SK-N-SH (cell line): ENCODE measurements at regions not wholly inside any gene's neighbourhood (a gene's known extent, or its start where the extent isn't known, plus 50 kb on each side); places are given as distances from the start of the nearest gene placed in this dataset.

ENCODE experiments used
- CTCF ChIA-PET: fragments of 300-600, 350-600 bp; formaldehyde crosslinking; extraction: SDS; loops from one replicate; lab custom pipeline; 2021; lab: Yijun Ruan, JAX
- POLR2A ChIA-PET: fragments of 350-600 bp; sonication (Branson Sonifier 250); formaldehyde crosslinking; extraction: SDS; loops from one replicate; lab custom pipeline; 2020; ENCODE audit warnings: antibody characterized with exemption, inconsistent platforms; lab: Yijun Ruan, JAX
- DNase-seq: peaks from one replicate; pipeline ENCODE4 v3.0.0; 2012
- H2AFZ ChIP-seq: fragments of 200-600 bp; sonication (generic); 2 replicates; pipeline ENCODE4 v1.8.1; 2016; ENCODE audit warnings: antibody characterized with exemption, mild to moderate bottlenecking, low read depth
- H3F3A ChIP-seq: fragments of 200-600 bp; sonication (generic); replicated peaks from 2 replicates; pipeline ENCODE3; 2016; ENCODE audit warnings: antibody characterized with exemption, mild to moderate bottlenecking; ENCODE audit not compliant: insufficient read depth
- H3K27ac ChIP-seq, 2 experiments: fragments of 200-500 bp in 1 of 2; fragments of 200-600 bp in 1 of 2; sonication (Bioruptor generic) in 1 of 2; sonication (generic), shearing (Covaris generic) in 1 of 2; 2 replicates each; pipeline versions ENCODE4 v1.5.1 to v1.6.1; 2014 to 2016; ENCODE audit warnings: low read depth in 2 of 2, inconsistent platforms in 1 of 2, low read length in 1 of 2, mild to moderate bottlenecking in 1 of 2, mixed read lengths in 1 of 2
- H3K27me3 ChIP-seq: fragments of 200-600 bp; sonication (generic), shearing (Covaris generic); 2 replicates; pipeline ENCODE4 v1.6.1; 2016; ENCODE audit warnings: mixed run types; ENCODE audit not compliant: insufficient read depth
- H3K36me3 ChIP-seq, 2 experiments: fragments of 200-500 bp in 1 of 2; fragments of 200-600 bp in 1 of 2; sonication (Bioruptor generic) in 1 of 2; sonication (generic) in 1 of 2; replicated peaks in 1 of 2; 2 replicates each; pipeline versions ENCODE3 to v1.5.1; 2014 to 2016; ENCODE audit warnings: low read length in 1 of 2, mild to moderate bottlenecking in 1 of 2; ENCODE audit not compliant: insufficient read depth in 2 of 2, control insufficient read depth in 1 of 2
- H3K4me1 ChIP-seq, 2 experiments: fragments of 200-500 bp in 1 of 2; fragments of 200-600 bp in 1 of 2; sonication (Bioruptor generic) in 1 of 2; sonication (generic), shearing (Covaris generic) in 1 of 2; 2 replicates each; pipeline versions ENCODE4 v1.5.1 to v1.6.1; 2014 to 2016; ENCODE audit warnings: low read depth in 1 of 2, low read length in 1 of 2, mixed run types in 1 of 2; ENCODE audit not compliant: insufficient read depth in 2 of 2, control insufficient read depth in 1 of 2
- H3K4me2 ChIP-seq: fragments of 200-600 bp; sonication (generic), shearing (Covaris generic); 2 replicates; pipeline ENCODE4 v1.6.1; 2017; ENCODE audit warnings: mixed run types
- H3K4me3 ChIP-seq, 2 experiments: fragments of 200-500 bp in 1 of 2; fragments of 200-600 bp in 1 of 2; sonication (Bioruptor generic) in 1 of 2; sonication (generic), shearing (Covaris generic) in 1 of 2; 2 replicates each; pipeline versions ENCODE4 v1.5.1 to v1.8.1; 2014 to 2016; ENCODE audit warnings: low read depth in 2 of 2, inconsistent platforms in 1 of 2, low read length in 1 of 2, mild to moderate bottlenecking in 1 of 2, mixed read lengths in 1 of 2, moderate library complexity in 1 of 2
- H3K79me2 ChIP-seq: fragments of 200-600 bp; sonication (generic); 2 replicates; pipeline ENCODE4 v1.8.1; 2017; ENCODE audit warnings: mild to moderate bottlenecking; ENCODE audit not compliant: insufficient read depth
- H3K9ac ChIP-seq: fragments of 200-600 bp; sonication (generic); 2 replicates; pipeline ENCODE4 v1.6.1; 2017; ENCODE audit warnings: mixed run types
- H3K9me2 ChIP-seq: fragments of 200-600 bp; sonication (generic); 2 replicates; pipeline ENCODE4 v1.6.1; 2017; ENCODE audit warnings: mixed run types
- H3K9me3 ChIP-seq: fragments of 200-600 bp; sonication (generic); 2 replicates; pipeline ENCODE4 v1.6.1; 2017; ENCODE audit warnings: mixed run types, mild to moderate bottlenecking, moderate library complexity
- H4K20me1 ChIP-seq: fragments of 200-600 bp; sonication (generic); 2 replicates; pipeline ENCODE4 v1.6.1; 2017; ENCODE audit warnings: mild to moderate bottlenecking, mixed run types; ENCODE audit not compliant: insufficient read depth
- ELF1 ChIP-seq: IDR thresholded peaks from 2 replicates; pipeline ENCODE4 v1.4.0; 2012
- EP300 ChIP-seq, 2 experiments: IDR thresholded peaks; 2 replicates each; pipeline versions ENCODE4 v1.4.0 to v1.6.1; 2012; ENCODE audit warnings: borderline replicate concordance in 1 of 2, low read depth in 1 of 2, low read length in 1 of 2
- FOXJ3 ChIP-seq: sonication (generic); formaldehyde crosslinking; IDR thresholded peaks from 2 replicates; pipeline ENCODE4 v1.5.1; 2020; ENCODE audit warnings: mild to moderate bottlenecking, missing genetic modification reagents
- FOXM1 ChIP-seq: IDR thresholded peaks from 2 replicates; pipeline ENCODE4 v1.4.0; 2012; ENCODE audit warnings: low read depth, mild to moderate bottlenecking
- GABPA ChIP-seq: IDR thresholded peaks from 2 replicates; pipeline ENCODE4 v1.4.0; 2012; ENCODE audit warnings: low read depth, mild to moderate bottlenecking
- GATA2 ChIP-seq: sonication (generic); formaldehyde crosslinking; IDR thresholded peaks from 2 replicates; pipeline ENCODE4 v1.5.0; 2020; ENCODE audit warnings: mild to moderate bottlenecking, missing genetic modification reagents
- MEF2A ChIP-seq: IDR thresholded peaks from 2 replicates; pipeline ENCODE4 v1.4.0; 2012; ENCODE audit warnings: low read depth, borderline replicate concordance
- MXI1 ChIP-seq: IDR thresholded peaks from 2 replicates; pipeline ENCODE4 v1.6.1; 2012; ENCODE audit warnings: mild to moderate bottlenecking, low read depth, low read length, improper control_type of control experiment
- NFIC ChIP-seq: IDR thresholded peaks from 2 replicates; pipeline ENCODE4 v1.4.0; 2012; ENCODE audit warnings: borderline replicate concordance
- NRF1 ChIP-seq: IDR thresholded peaks from 2 replicates; pipeline ENCODE4 v1.6.1; 2012; ENCODE audit warnings: low read depth, mild to moderate bottlenecking, low read length
- RCOR1 ChIP-seq: fragments of 150-350 bp; IDR thresholded peaks from 2 replicates; pipeline ENCODE4 v1.6.1; 2017; ENCODE audit warnings: antibody characterized with exemption, low read length
- RFX5 ChIP-seq: IDR thresholded peaks from 2 replicates; pipeline ENCODE4 v1.6.1; 2012; ENCODE audit warnings: mild to moderate bottlenecking, improper control_type of control experiment, low read length
- RXRA ChIP-seq: IDR thresholded peaks from 2 replicates; pipeline ENCODE4 v1.4.0; 2012; ENCODE audit warnings: low read depth, mild to moderate bottlenecking, borderline replicate concordance
- SIN3A ChIP-seq: IDR thresholded peaks from 2 replicates; pipeline ENCODE4 v1.6.1; 2012; ENCODE audit warnings: low read depth, mild to moderate bottlenecking, low read length, moderate library complexity, borderline replicate concordance
- SMC3 ChIP-seq: IDR thresholded peaks from 2 replicates; pipeline ENCODE4 v1.6.1; 2012; ENCODE audit warnings: low read depth, low read length, improper control_type of control experiment
- TAF1 ChIP-seq: IDR thresholded peaks from 2 replicates; pipeline ENCODE4 v1.6.1; 2012; ENCODE audit warnings: low read depth, mild to moderate bottlenecking, low read length, moderate library complexity, borderline replicate concordance
- WGBS: methylation state at CpG from one replicate; pipeline ENCODE4 v1.1.6; 2017; ENCODE audit warnings: low lambda C conversion rate; 5-methylcytosine and 5-hydroxymethylcytosine counted together
- TF ChIP-seq, protein P1 (sequence below): IDR thresholded peaks from 2 replicates; pipeline ENCODE4; 2012
- TF ChIP-seq, protein P2 (sequence below): IDR thresholded peaks from 2 replicates; pipeline ENCODE4 v1.4.0; 2012; ENCODE audit warnings: low read depth
- TF ChIP-seq, protein P3 (sequence below): fragments of 200-600 bp; sonication (generic); IDR thresholded peaks from 2 replicates; pipeline ENCODE4 v1.6.1; 2017; ENCODE audit warnings: antibody characterized with exemption, mild to moderate bottlenecking, moderate library complexity
- TF ChIP-seq, protein P4 (sequence below): IDR thresholded peaks from 2 replicates; pipeline ENCODE4 v1.4.0; 2012; ENCODE audit warnings: low read depth, borderline replicate concordance
- TF ChIP-seq, protein P5 (sequence below): fragments of 150-350 bp; IDR thresholded peaks from 2 replicates; pipeline ENCODE4 v1.6.1; 2016; ENCODE audit warnings: mild to moderate bottlenecking, low read depth, low read length

DNA sequence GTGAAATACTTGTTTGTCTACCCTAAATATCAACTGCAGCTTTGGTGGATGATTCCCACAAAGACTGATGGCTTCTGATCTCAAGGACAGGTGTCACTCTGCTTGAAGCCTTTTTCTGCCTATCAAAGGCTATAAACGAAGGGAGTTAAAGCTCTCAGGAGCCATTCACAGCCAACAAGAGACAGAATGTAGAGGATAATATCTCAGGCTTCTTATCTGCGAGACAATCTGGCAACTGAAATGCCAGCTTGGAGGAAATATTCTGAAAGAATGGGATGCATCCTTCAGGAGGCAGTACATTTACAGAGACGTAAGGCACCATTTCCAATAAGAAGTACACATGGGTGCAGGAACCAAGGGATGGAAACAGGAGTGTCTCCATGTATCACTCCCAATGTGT, 549.4 kb downstream of the GPAM start:
- Histone ChIP-seq H3K4me3 (no peak overlapping the region), H3K27me3 (no peaks in the 10 kb centered on the region), H2AFZ (no peak overlapping the region), H3K4me2 (no peak overlapping the region)
- POLR2A ChIA-PET: no interaction called here
- TF ChIP-seq FOXM1: no peak
- TF ChIP-seq MXI1: no peak
- TF ChIP-seq, protein P1, sequence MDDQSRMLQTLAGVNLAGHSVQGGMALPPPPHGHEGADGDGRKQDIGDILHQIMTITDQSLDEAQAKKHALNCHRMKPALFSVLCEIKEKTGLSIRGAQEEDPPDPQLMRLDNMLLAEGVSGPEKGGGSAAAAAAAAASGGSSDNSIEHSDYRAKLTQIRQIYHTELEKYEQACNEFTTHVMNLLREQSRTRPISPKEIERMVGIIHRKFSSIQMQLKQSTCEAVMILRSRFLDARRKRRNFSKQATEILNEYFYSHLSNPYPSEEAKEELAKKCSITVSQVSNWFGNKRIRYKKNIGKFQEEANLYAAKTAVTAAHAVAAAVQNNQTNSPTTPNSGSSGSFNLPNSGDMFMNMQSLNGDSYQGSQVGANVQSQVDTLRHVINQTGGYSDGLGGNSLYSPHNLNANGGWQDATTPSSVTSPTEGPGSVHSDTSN: no peak
- TF ChIP-seq GABPA: no peak
- no peak for TF ChIP-seq RCOR1
- no peak for TF ChIP-seq SIN3A
- no peak for TF ChIP-seq NFIC
- no peak for TF ChIP-seq RXRA
- TF ChIP-seq, protein P2, sequence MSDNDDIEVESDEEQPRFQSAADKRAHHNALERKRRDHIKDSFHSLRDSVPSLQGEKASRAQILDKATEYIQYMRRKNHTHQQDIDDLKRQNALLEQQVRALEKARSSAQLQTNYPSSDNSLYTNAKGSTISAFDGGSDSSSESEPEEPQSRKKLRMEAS: no peak
- no peak for TF ChIP-seq RFX5
- no peak for TF ChIP-seq FOXJ3
- no peak for TF ChIP-seq MEF2A
- no peak for TF ChIP-seq NRF1
- TF ChIP-seq, all 33 proteins: peak for 0
- DNase-seq: no peak
- Histone ChIP-seq H3K9me3 (no peaks in the 10 kb centered on the region), H3K9ac (no peak overlapping the region), H3K79me2 (no peaks in the 10 kb centered on the region), H3K27ac (no peak overlapping the region), H3K4me1 (no peaks in the 10 kb centered on the region), H3K36me3 (no peaks in the 10 kb centered on the region), H3F3A (no peaks in the 10 kb centered on the region), H4K20me1 (no peaks in the 10 kb centered on the region), H3K9me2 (no peaks in the 10 kb centered on the region)
- WGBS: 21% methylated on average over 3 of the region's 3 CpGs
- CTCF ChIA-PET: interaction anchor here (1.5 kb wide), 1 partner anchor 16 kb away, joined by 4 read pairs; no protein-coding TSS in a partner anchor

DNA sequence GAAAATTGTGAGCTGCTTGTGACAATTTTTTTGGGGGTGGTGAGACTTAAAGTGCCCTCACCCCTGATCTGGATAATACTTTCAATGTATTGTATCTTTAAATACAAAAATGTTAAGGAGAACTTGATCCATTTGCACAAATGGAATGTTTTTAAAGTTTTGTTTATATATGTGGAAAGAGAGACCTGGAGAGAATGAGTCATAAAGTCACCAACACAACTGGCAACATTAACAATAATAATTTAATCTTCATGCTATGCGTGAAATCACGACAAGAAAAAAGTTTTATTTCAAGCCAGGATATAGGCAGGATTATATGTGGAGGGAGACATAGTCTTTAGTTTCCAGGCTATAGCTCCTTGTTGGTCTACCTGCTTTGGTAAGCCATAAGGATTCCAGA, 537.5 kb downstream of the GPAM start:
- ChIA-PET POLR2A (no interaction called here), CTCF (interaction anchor here (0.7 to 0.8 kb wide), 2 partner anchors 110 to 492 kb away, joined by 3 read pairs; no protein-coding TSS in a partner anchor)
- no peaks in the 10 kb centered on the region for H3K27me3 ChIP-seq
- H3K79me2 ChIP-seq: no peaks in the 10 kb centered on the region
- no peak overlapping the region for H3K27ac ChIP-seq
- 67% methylated on average over 2 of the region's 2 CpGs for WGBS
- H3K4me2 ChIP-seq: no peak overlapping the region
- H3K9me2 ChIP-seq: no peaks in the 10 kb centered on the region
- H2AFZ ChIP-seq: no peak overlapping the region
- DNase-seq: no peak
- no peaks in the 10 kb centered on the region for H3F3A ChIP-seq
- H3K36me3 ChIP-seq: no peaks in the 10 kb centered on the region
- no peaks in the 10 kb centered on the region for H4K20me1 ChIP-seq
- H3K4me1 ChIP-seq: no peaks in the 10 kb centered on the region; a peak in 2 of 4 replicates
- no peak for TF ChIP-seq RFX5
- TF ChIP-seq, protein P1: no peak
- TF ChIP-seq RXRA: no peak
- no peak for TF ChIP-seq TAF1
- no peak for TF ChIP-seq SMC3
- no peak for TF ChIP-seq FOXM1
- TF ChIP-seq, protein P3, sequence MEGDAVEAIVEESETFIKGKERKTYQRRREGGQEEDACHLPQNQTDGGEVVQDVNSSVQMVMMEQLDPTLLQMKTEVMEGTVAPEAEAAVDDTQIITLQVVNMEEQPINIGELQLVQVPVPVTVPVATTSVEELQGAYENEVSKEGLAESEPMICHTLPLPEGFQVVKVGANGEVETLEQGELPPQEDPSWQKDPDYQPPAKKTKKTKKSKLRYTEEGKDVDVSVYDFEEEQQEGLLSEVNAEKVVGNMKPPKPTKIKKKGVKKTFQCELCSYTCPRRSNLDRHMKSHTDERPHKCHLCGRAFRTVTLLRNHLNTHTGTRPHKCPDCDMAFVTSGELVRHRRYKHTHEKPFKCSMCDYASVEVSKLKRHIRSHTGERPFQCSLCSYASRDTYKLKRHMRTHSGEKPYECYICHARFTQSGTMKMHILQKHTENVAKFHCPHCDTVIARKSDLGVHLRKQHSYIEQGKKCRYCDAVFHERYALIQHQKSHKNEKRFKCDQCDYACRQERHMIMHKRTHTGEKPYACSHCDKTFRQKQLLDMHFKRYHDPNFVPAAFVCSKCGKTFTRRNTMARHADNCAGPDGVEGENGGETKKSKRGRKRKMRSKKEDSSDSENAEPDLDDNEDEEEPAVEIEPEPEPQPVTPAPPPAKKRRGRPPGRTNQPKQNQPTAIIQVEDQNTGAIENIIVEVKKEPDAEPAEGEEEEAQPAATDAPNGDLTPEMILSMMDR: no peak
- TF ChIP-seq, protein P4, sequence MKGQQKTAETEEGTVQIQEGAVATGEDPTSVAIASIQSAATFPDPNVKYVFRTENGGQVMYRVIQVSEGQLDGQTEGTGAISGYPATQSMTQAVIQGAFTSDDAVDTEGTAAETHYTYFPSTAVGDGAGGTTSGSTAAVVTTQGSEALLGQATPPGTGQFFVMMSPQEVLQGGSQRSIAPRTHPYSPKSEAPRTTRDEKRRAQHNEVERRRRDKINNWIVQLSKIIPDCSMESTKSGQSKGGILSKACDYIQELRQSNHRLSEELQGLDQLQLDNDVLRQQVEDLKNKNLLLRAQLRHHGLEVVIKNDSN: no peak
- no peak for TF ChIP-seq GATA2 (CRISPR knock-in tag)
- TF ChIP-seq EP300 (IDR thresholded peaks at IDR 0.05; ENCODE audit: borderline replicate concordance in 1 of 2, low read depth in 1 of 2, low read length in 1 of 2): no peak
- TF ChIP-seq NFIC: no peak
- no peak for TF ChIP-seq ELF1
- no peak for TF ChIP-seq NRF1
- TF ChIP-seq, protein P5, sequence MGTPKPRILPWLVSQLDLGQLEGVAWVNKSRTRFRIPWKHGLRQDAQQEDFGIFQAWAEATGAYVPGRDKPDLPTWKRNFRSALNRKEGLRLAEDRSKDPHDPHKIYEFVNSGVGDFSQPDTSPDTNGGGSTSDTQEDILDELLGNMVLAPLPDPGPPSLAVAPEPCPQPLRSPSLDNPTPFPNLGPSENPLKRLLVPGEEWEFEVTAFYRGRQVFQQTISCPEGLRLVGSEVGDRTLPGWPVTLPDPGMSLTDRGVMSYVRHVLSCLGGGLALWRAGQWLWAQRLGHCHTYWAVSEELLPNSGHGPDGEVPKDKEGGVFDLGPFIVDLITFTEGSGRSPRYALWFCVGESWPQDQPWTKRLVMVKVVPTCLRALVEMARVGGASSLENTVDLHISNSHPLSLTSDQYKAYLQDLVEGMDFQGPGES: no peak
- no peaks in the 10 kb centered on the region for H3K9me3 ChIP-seq
- no peak overlapping the region for H3K9ac ChIP-seq
- no peak overlapping the region for H3K4me3 ChIP-seq
